Keratinocyte (primary cell): ENCODE measurements at regions not wholly inside any gene's neighbourhood (a gene's known extent, or its start where the extent isn't known, plus 50 kb on each side); places are given as distances from the start of the nearest gene placed in this dataset.
"Not testable (repeated sequence)": the region's sequence is repeated elsewhere in the genome, so short reads cannot be mapped to it uniquely, and the experiment has no call there.

Source experiments
- DNase-seq: peaks from one replicate; pipeline ENCODE4 v3.0.0-alpha.2; 2011; ENCODE audit warnings: low read depth, missing footprints, low spot score
- FAIRE-seq: peaks from 2 replicates; lab custom pipeline; 2011; peaks lifted over from hg19 to GRCh38; lab: Jason Lieb, UNC
- H2AFZ ChIP-seq: 2 replicates; pipeline ENCODE4 v1.6.0; 2012; ENCODE audit warnings: low read length, control low read depth, inconsistent platforms; ENCODE audit not compliant: control insufficient read depth
- H3K27ac ChIP-seq: 2 replicates; pipeline ENCODE4 v1.5.1; 2011; ENCODE audit warnings: low read length; ENCODE audit not compliant: control insufficient read depth, insufficient read depth
- H3K27me3 ChIP-seq: 3 replicates; pipeline ENCODE4 v1.6.0; 2011; ENCODE audit warnings: low read length; ENCODE audit not compliant: control insufficient read depth, insufficient read depth; ENCODE audit errors: extremely low read depth
- H3K36me3 ChIP-seq, 2 experiments: 2 replicates in 1 of 2; 3 replicates in 1 of 2; pipeline ENCODE4 v1.5.1; 2011; ENCODE audit warnings: low read length in 2 of 2, mild to moderate bottlenecking in 1 of 2; ENCODE audit not compliant: control insufficient read depth in 2 of 2, insufficient read depth in 2 of 2; ENCODE audit errors: extremely low read depth in 1 of 2
- H3K4me1 ChIP-seq: 3 replicates; pipeline ENCODE4 v1.5.1; 2011; ENCODE audit warnings: low read length; ENCODE audit not compliant: control insufficient read depth, insufficient read depth; ENCODE audit errors: extremely low read depth
- H3K4me2 ChIP-seq: 3 replicates; pipeline ENCODE4 v1.6.0; 2011; ENCODE audit warnings: low read depth, low read length; ENCODE audit not compliant: control insufficient read depth, insufficient read depth; ENCODE audit errors: extremely low read depth
- H3K4me3 ChIP-seq, 3 experiments: fragments of 200-600 bp in 1 of 3; sonication (generic) in 1 of 3; 2 replicates in 2 of 3; 3 replicates in 1 of 3; pipeline ENCODE4 v1.5.1; 2011 to 2016; ENCODE audit warnings: low read length in 3 of 3, mild to moderate bottlenecking in 3 of 3, control low read depth in 2 of 3, inconsistent platforms in 1 of 3, low read depth in 1 of 3, mixed read lengths in 1 of 3, mixed run types in 1 of 3, moderate library complexity in 1 of 3; ENCODE audit not compliant: control insufficient read depth in 2 of 3, insufficient read depth in 2 of 3; ENCODE audit errors: extremely low read depth in 1 of 3
- H3K79me2 ChIP-seq: 2 replicates; pipeline ENCODE4 v1.6.0; 2012; ENCODE audit warnings: low read length; ENCODE audit not compliant: control insufficient read depth, insufficient read depth
- H3K9ac ChIP-seq: 3 replicates; pipeline ENCODE4 v1.6.0; 2011; ENCODE audit warnings: low read length; ENCODE audit not compliant: control insufficient read depth, insufficient read depth; ENCODE audit errors: extremely low read depth
- H3K9me1 ChIP-seq: 3 replicates; pipeline ENCODE4 v1.6.0; 2011; ENCODE audit warnings: low read length; ENCODE audit not compliant: control insufficient read depth, insufficient read depth; ENCODE audit errors: extremely low read depth
- H3K9me3 ChIP-seq: 2 replicates; pipeline ENCODE4 v1.5.1; 2012; ENCODE audit warnings: low read depth, low read length; ENCODE audit not compliant: control insufficient read depth
- H4K20me1 ChIP-seq: 3 replicates; pipeline ENCODE4 v1.6.0; 2011; ENCODE audit warnings: low read length; ENCODE audit not compliant: control insufficient read depth, insufficient read depth; ENCODE audit errors: extremely low read depth
- EZH2 ChIP-seq: IDR thresholded peaks from one replicate; pipeline ENCODE4 v1.6.1; 2012; ENCODE audit warnings: inconsistent platforms, mild to moderate bottlenecking, low read length, moderate library complexity
- dilution Hi-C: fragments of 300-500 bp; cut with MboI; formaldehyde crosslinking; loops from one replicate; pipeline ENCODE4 v1.7.0; 2020; ENCODE audit warnings: low sequenced_read_pairs; ENCODE audit not compliant: extremely low pct_ligation_motif_present
- TF ChIP-seq, protein P1 (sequence below), 3 experiments: IDR thresholded peaks in 1 of 3; conservative IDR thresholded peaks in 1 of 3; optimal IDR thresholded peaks in 1 of 3; 2 replicates in 2 of 3; 3 replicates in 1 of 3; pipeline versions ENCODE3 to v1.5.1; 2011; ENCODE audit warnings: low read length in 3 of 3, mild to moderate bottlenecking in 3 of 3, moderate library complexity in 2 of 3, control low read depth in 1 of 3, inconsistent platforms in 1 of 3; ENCODE audit not compliant: insufficient read depth in 2 of 3; ENCODE audit errors: extremely low read depth in 1 of 3

DNA sequence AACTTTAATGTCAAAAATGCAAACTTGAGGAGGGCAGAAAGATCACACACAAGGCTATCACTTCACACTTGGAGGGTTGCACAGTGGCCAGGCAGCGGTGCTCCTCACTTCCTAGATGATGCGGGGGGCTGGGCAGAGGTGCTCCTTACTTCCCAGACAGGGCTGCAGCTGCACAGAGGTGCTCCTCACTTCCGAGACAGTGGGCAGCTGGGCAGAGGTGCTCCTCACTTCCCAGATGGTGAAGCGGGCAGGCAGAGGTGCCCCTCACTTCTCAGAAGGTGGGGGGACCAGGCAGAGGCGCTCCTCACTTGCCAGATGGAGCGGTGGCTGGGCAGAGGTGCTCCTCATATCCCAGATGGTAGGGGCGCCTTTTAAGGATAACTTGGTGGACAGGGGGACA is 423.2 kb upstream of the RORB start:
- H3K9me1 ChIP-seq: no peaks in the 10 kb centered on the region
- DNase-seq: no peak
- FAIRE-seq: no peak
- dilution Hi-C loops: no loop called here
- no peak overlapping the region for H3K4me3 ChIP-seq
- TF ChIP-seq, protein P1, sequence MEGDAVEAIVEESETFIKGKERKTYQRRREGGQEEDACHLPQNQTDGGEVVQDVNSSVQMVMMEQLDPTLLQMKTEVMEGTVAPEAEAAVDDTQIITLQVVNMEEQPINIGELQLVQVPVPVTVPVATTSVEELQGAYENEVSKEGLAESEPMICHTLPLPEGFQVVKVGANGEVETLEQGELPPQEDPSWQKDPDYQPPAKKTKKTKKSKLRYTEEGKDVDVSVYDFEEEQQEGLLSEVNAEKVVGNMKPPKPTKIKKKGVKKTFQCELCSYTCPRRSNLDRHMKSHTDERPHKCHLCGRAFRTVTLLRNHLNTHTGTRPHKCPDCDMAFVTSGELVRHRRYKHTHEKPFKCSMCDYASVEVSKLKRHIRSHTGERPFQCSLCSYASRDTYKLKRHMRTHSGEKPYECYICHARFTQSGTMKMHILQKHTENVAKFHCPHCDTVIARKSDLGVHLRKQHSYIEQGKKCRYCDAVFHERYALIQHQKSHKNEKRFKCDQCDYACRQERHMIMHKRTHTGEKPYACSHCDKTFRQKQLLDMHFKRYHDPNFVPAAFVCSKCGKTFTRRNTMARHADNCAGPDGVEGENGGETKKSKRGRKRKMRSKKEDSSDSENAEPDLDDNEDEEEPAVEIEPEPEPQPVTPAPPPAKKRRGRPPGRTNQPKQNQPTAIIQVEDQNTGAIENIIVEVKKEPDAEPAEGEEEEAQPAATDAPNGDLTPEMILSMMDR (optimal IDR thresholded peaks at IDR 0.05 in 1 of 3, IDR thresholded peaks at IDR 0.05 in 1 of 3, conservative IDR thresholded peaks at IDR 0.05 in 1 of 3; ENCODE audit: extremely low read depth in 1 of 3, insufficient read depth in 2 of 3, low read length in 3 of 3): no peak
- no peak for TF ChIP-seq EZH2
- no peaks in the 10 kb centered on the region for H3K36me3 ChIP-seq
- no peaks in the 10 kb centered on the region for H4K20me1 ChIP-seq
- no peaks in the 10 kb centered on the region for H3K79me2 ChIP-seq
- H3K27ac ChIP-seq: no peak overlapping the region
- H3K4me2 ChIP-seq: no peak overlapping the region
- no peak overlapping the region for H2AFZ ChIP-seq
- no peak overlapping the region for H3K9ac ChIP-seq
- no peaks in the 10 kb centered on the region for H3K27me3 ChIP-seq
- H3K9me3 ChIP-seq: no peaks in the 10 kb centered on the region
- H3K4me1 ChIP-seq: no peaks in the 10 kb centered on the region

DNA sequence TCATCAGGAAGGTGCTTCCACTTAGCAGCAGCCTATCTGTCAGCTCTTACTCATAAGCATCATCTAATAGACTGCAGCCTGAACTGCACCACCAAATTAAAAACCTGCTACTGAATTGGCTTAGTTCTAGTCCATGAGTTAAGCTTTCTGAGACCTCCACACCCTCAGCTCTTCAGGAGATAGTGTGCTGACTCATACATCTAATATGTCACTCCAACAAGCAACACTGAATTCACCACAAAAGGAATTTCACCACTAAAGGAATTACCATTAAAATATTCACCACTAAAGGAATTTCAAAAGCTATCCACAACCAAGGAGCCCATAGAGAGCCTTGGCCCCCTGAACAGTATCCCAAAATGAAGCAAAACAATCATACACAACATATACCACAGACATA is 418.5 kb upstream of the RORB start:
- FAIRE-seq: no peak
- no peak overlapping the region for H2AFZ ChIP-seq

DNA sequence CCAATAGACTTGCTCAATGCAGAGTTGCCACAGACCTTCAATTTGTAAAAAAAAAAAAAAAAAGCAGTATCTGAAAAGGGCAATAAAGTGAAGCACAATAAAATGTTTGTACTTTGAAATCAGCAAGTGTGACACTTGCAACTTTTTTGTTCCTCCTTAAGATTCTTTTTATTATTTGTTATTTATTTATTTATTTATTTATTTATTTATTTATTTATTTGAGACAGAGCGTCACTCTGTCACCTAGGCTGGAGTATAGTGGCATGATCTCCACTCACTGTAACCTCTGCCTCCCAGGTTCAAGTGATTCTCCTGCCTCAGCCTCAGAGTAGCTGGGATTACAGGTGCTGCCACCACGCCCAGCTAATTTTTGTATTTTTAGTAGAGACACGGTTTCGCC is 416.5 kb upstream of the RORB start:
- FAIRE-seq, dilution Hi-C loops, H3K27ac ChIP-seq: not testable (repeated sequence)

More for the DNA sequence above, 418.5 kb upstream of the RORB start:
- Histone ChIP-seq H3K27me3 (no peaks in the 10 kb centered on the region), H3K27ac (no peak overlapping the region), H3K4me1 (no peaks in the 10 kb centered on the region), H3K79me2 (no peaks in the 10 kb centered on the region), H3K9ac (no peak overlapping the region), H3K4me3 (no peak overlapping the region), H3K9me3 (no peaks in the 10 kb centered on the region), H4K20me1 (no peaks in the 10 kb centered on the region), H3K9me1 (no peaks in the 10 kb centered on the region), H3K4me2 (no peak overlapping the region), H3K36me3 (no peaks in the 10 kb centered on the region)
- dilution Hi-C loops: no loop called here
- no peak for DNase-seq
- no peak for TF ChIP-seq EZH2
- TF ChIP-seq, protein P1 (optimal IDR thresholded peaks at IDR 0.05 in 1 of 3, IDR thresholded peaks at IDR 0.05 in 1 of 3, conservative IDR thresholded peaks at IDR 0.05 in 1 of 3; ENCODE audit: extremely low read depth in 1 of 3, insufficient read depth in 2 of 3, low read length in 3 of 3): no peak

More for the DNA sequence above, 416.5 kb upstream of the RORB start:
- not testable (repeated sequence) for H4K20me1 ChIP-seq, H3K9me1 ChIP-seq, H3K36me3 ChIP-seq, H2AFZ ChIP-seq, H3K9ac ChIP-seq, DNase-seq, H3K4me2 ChIP-seq, H3K4me1 ChIP-seq, H3K27me3 ChIP-seq, H3K4me3 ChIP-seq, H3K9me3 ChIP-seq, H3K79me2 ChIP-seq
